Caco-2 (cell line): ENCODE measurements at regions not wholly inside any gene's neighbourhood (a gene's known extent, or its start where the extent isn't known, plus 50 kb on each side); places are given as distances from the start of the nearest gene placed in this dataset.

Experiments used
- BruUV-seq: library from RNA; stranded (reverse); fragments of 400-500 nt; replicated peaks from 2 replicates; lab custom pipeline; 2021; lab: Mats Ljungman, UMichigan
- CTCF ChIA-PET: fragments of 300-600 bp; sonication (Branson Sonifier 250); formaldehyde crosslinking; loops from one replicate; lab custom pipeline; 2022; ENCODE audit warnings: antibody characterized with exemption; lab: Charles Lee
- POLR2A ChIA-PET: fragments of 300-600 bp; sonication (Branson Sonifier 250); formaldehyde crosslinking; loops from one replicate; lab custom pipeline; 2022; ENCODE audit warnings: antibody characterized with exemption; lab: Charles Lee
- DNase-seq, 2 experiments: peaks; one replicate each; pipeline versions ENCODE4 v3.0.0 to v3.0.0-alpha.2; 2020 to 2022
- H3K27me3 ChIP-seq: replicated peaks from 2 replicates; pipeline ENCODE4 v1.6.0; 2011; ENCODE audit warnings: low read length; ENCODE audit not compliant: control insufficient read depth, insufficient read depth
- H3K36me3 ChIP-seq: 2 replicates; pipeline ENCODE4 v1.5.1; 2011; ENCODE audit warnings: low read length; ENCODE audit not compliant: control insufficient read depth, insufficient read depth
- H3K4me1 ChIP-seq: fragments of 250-450 bp; sonication (Bioruptor Pico); 2 replicates; pipeline ENCODE4 v1.5.1; 2020; ENCODE audit warnings: mild to moderate bottlenecking
- H3K4me3 ChIP-seq: 2 replicates; pipeline ENCODE4 v1.5.1; 2011; ENCODE audit warnings: low read depth, mild to moderate bottlenecking, control low read depth, low read length
- H3K9me3 ChIP-seq: fragments of 250-450 bp; sonication (Bioruptor Pico); 2 replicates; pipeline ENCODE4 v1.5.1; 2020; ENCODE audit warnings: mild to moderate bottlenecking, moderate library complexity
- H3K27ac Mint-ChIP-seq: one replicate; pipeline ENCODE4 v1.8.0; 2022; ENCODE audit warnings: mixed read lengths; ENCODE audit not compliant: unreplicated experiment
- H3K27me3 Mint-ChIP-seq: one replicate; pipeline ENCODE4 v1.8.0; 2022; ENCODE audit warnings: mixed read lengths; ENCODE audit not compliant: insufficient read depth, unreplicated experiment
- H3K36me3 Mint-ChIP-seq: one replicate; pipeline ENCODE4 v1.8.0; 2022; ENCODE audit warnings: mild to moderate bottlenecking, mixed read lengths; ENCODE audit not compliant: insufficient read depth, unreplicated experiment
- H3K4me1 Mint-ChIP-seq: one replicate; pipeline ENCODE4 v1.8.0; 2022; ENCODE audit warnings: low read depth, mixed read lengths; ENCODE audit not compliant: unreplicated experiment
- H3K4me3 Mint-ChIP-seq: one replicate; pipeline ENCODE4 v1.8.0; 2022; ENCODE audit warnings: mild to moderate bottlenecking, moderate library complexity, mixed read lengths; ENCODE audit not compliant: unreplicated experiment
- H3K9me3 Mint-ChIP-seq: one replicate; pipeline ENCODE4 v1.8.0; 2022; ENCODE audit warnings: mixed read lengths; ENCODE audit not compliant: unreplicated experiment
- intact Hi-C: fragments of 100-400 bp; cut with micrococcal nuclease; formaldehyde crosslinking; loops from one replicate; pipeline ENCODE4 v1.10.0; 2022; ENCODE audit not compliant: unreplicated experiment
- TF ChIP-seq, protein P1 (sequence below), 2 experiments: fragments of 200-600 bp in 1 of 2; IDR thresholded peaks; 1 replicate in 1 of 2; 2 replicates in 1 of 2; pipeline versions ENCODE4 v1.5.1 to v1.8.0; 2011 to 2022; ENCODE audit warnings: antibody characterized with exemption in 1 of 2, control low read depth in 1 of 2, inconsistent platforms in 1 of 2, low read depth in 1 of 2, low read length in 1 of 2, mild to moderate bottlenecking in 1 of 2, moderate library complexity in 1 of 2; ENCODE audit not compliant: insufficient read depth in 1 of 2, severe bottlenecking in 1 of 2, unreplicated experiment in 1 of 2

DNA sequence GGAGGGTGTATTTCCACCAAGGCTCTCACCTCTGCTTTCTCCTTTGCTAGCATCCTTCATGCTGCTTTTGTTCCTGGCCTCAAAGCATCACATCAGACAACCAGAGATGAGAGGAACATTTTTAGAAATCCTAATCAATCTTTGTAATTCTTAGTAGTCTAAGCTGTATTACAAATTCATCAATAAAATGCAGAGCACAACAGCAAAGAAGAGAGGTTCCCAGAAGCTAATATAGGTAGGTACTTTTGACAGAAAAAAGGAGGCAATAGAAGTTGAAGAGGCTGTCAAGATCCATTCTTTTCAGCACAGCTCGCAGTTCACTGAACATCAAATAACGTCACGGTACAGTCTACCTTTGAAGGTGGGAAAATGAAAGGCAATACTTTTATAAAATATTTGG is 265.2 kb upstream of the SYT1 start:
- H3K27ac Mint-ChIP-seq = no peak overlapping the region
- Histone ChIP-seq H3K4me3 (no peak overlapping the region), H3K9me3 (no peaks in the 10 kb centered on the region), H3K27me3 (no peaks in the 10 kb centered on the region), H3K36me3 (no peaks in the 10 kb centered on the region), H3K4me1 (no peaks in the 10 kb centered on the region)
- DNase-seq = no peak
- intact Hi-C loops = no loop called here
- H3K36me3 Mint-ChIP-seq = no peaks in the 10 kb centered on the region
- H3K27me3 Mint-ChIP-seq = no peaks in the 10 kb centered on the region
- H3K4me3 Mint-ChIP-seq = no peak overlapping the region
- no TSS peak for BruUV-seq
- ChIA-PET POLR2A (no interaction called here), CTCF (no interaction called here)
- peaks cover 7% of the 10 kb centered on the region for H3K9me3 Mint-ChIP-seq
- TF ChIP-seq, protein P1, sequence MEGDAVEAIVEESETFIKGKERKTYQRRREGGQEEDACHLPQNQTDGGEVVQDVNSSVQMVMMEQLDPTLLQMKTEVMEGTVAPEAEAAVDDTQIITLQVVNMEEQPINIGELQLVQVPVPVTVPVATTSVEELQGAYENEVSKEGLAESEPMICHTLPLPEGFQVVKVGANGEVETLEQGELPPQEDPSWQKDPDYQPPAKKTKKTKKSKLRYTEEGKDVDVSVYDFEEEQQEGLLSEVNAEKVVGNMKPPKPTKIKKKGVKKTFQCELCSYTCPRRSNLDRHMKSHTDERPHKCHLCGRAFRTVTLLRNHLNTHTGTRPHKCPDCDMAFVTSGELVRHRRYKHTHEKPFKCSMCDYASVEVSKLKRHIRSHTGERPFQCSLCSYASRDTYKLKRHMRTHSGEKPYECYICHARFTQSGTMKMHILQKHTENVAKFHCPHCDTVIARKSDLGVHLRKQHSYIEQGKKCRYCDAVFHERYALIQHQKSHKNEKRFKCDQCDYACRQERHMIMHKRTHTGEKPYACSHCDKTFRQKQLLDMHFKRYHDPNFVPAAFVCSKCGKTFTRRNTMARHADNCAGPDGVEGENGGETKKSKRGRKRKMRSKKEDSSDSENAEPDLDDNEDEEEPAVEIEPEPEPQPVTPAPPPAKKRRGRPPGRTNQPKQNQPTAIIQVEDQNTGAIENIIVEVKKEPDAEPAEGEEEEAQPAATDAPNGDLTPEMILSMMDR (IDR thresholded peaks at IDR 0.05; ENCODE audit: insufficient read depth in 1 of 2, low read depth in 1 of 2, low read length in 1 of 2, severe bottlenecking in 1 of 2, unreplicated experiment in 1 of 2) = no peak
- no peaks in the 10 kb centered on the region for H3K4me1 Mint-ChIP-seq

- Histone ChIP-seq H3K36me3 (no peaks in the 10 kb centered on the region), H3K27me3 (no peaks in the 10 kb centered on the region), H3K4me1 (no peaks in the 10 kb centered on the region), H3K9me3 (no peaks in the 10 kb centered on the region), H3K4me3 (no peak overlapping the region)
- DNase-seq = no peak
- H3K27ac Mint-ChIP-seq = no peak overlapping the region
- no peak overlapping the region for H3K4me3 Mint-ChIP-seq
- H3K27me3 Mint-ChIP-seq = no peaks in the 10 kb centered on the region
- TF ChIP-seq, protein P1 (IDR thresholded peaks at IDR 0.05; ENCODE audit: insufficient read depth in 1 of 2, low read depth in 1 of 2, low read length in 1 of 2, severe bottlenecking in 1 of 2, unreplicated experiment in 1 of 2) = no peak
- BruUV-seq = no TSS peak
- POLR2A ChIA-PET = no interaction called here
- intact Hi-C loops = no loop called here
- no peaks in the 10 kb centered on the region for H3K36me3 Mint-ChIP-seq
- CTCF ChIA-PET = no interaction called here
- H3K4me1 Mint-ChIP-seq = no peaks in the 10 kb centered on the region
- H3K9me3 Mint-ChIP-seq = peaks cover 7% of the 10 kb centered on the region
These were observed 264.0 kb upstream of the SYT1 start for GRCh38 chr12:78600541-78600940.

- H3K4me3 Mint-ChIP-seq = no peak overlapping the region
- H3K27me3 Mint-ChIP-seq = peaks cover 2% of the 10 kb centered on the region
- H3K36me3 Mint-ChIP-seq = no peaks in the 10 kb centered on the region
- POLR2A ChIA-PET = no interaction called here
- Histone ChIP-seq H3K36me3 (no peaks in the 10 kb centered on the region), H3K9me3 (no peaks in the 10 kb centered on the region), H3K4me1 (no peaks in the 10 kb centered on the region), H3K4me3 (no peak overlapping the region), H3K27me3 (no peaks in the 10 kb centered on the region)
- no peaks in the 10 kb centered on the region for H3K4me1 Mint-ChIP-seq
- H3K9me3 Mint-ChIP-seq = peaks cover 21% of the 10 kb centered on the region
- CTCF ChIA-PET = no interaction called here
- no TSS peak for BruUV-seq
- intact Hi-C loops = no loop called here
- no peak overlapping the region for H3K27ac Mint-ChIP-seq
- DNase-seq = no peak
- TF ChIP-seq, protein P1 (IDR thresholded peaks at IDR 0.05; ENCODE audit: insufficient read depth in 1 of 2, low read depth in 1 of 2, low read length in 1 of 2, severe bottlenecking in 1 of 2, unreplicated experiment in 1 of 2) = no peak
These were observed 253.1 kb upstream of the SYT1 start for GRCh38 chr12:78611504-78611903.
